ENCODE measurements at regions not wholly inside any gene's neighbourhood (a gene's known extent, or its start where the extent isn't known, plus 50 kb on each side); places are given as distances from the start of the nearest gene placed in this dataset.

GRCh38 chr12:91576432-91576831 lies 393.8 kb upstream of the DCN start:
- Histone ChIP-seq H3K27ac (no peak overlapping the region), H3K4me3 (no peak overlapping the region)
- no peak for TF ChIP-seq CTCF (IDR thresholded peaks at IDR 0.05)
- no peak for DNase-seq (ENCODE audit: low spot score)

GRCh38 chr12:91575630-91576029 lies 393.0 kb upstream of the DCN start:
- no peak for TF ChIP-seq CTCF (IDR thresholded peaks at IDR 0.05)
- Histone ChIP-seq H3K27ac (no peak overlapping the region), H3K4me3 (no peak overlapping the region)
- no peak for DNase-seq (ENCODE audit: low spot score)

- H3K27ac ChIP-seq: no peak overlapping the region
- H3K4me3 ChIP-seq: no peak overlapping the region
- no peak for DNase-seq (ENCODE audit: low spot score)
- TF ChIP-seq CTCF (IDR thresholded peaks at IDR 0.05): no peak
Measured at GRCh38 chr12:91574975-91575374, 392.4 kb upstream of the DCN start.

GRCh38 chr12:91574391-91574790 lies 391.8 kb upstream of the DCN start:
- H3K4me3 ChIP-seq: no peak overlapping the region
- TF ChIP-seq CTCF (IDR thresholded peaks at IDR 0.05): no peak
- H3K27ac ChIP-seq: no peak overlapping the region
- no peak for DNase-seq (ENCODE audit: low spot score)

GRCh38 chr12:91572869-91573268 lies 390.3 kb upstream of the DCN start:
- TF ChIP-seq CTCF (IDR thresholded peaks at IDR 0.05): no peak
- Histone ChIP-seq H3K27ac (no peak overlapping the region), H3K4me3 (no peak overlapping the region)
- no peak for DNase-seq (ENCODE audit: low spot score)

GRCh38 chr12:91567100-91567485 lies 384.5 kb upstream of the DCN start:
- H3K4me3 ChIP-seq: no peak overlapping the region
- no peak for DNase-seq (ENCODE audit: low spot score)
- TF ChIP-seq CTCF (IDR thresholded peaks at IDR 0.05): no peak
- H3K27ac ChIP-seq: no peak overlapping the region

- no peak overlapping the region for H3K4me3 ChIP-seq
- H3K27ac ChIP-seq: no peak overlapping the region
- no peak for DNase-seq (ENCODE audit: low spot score)
- no peak for TF ChIP-seq CTCF (IDR thresholded peaks at IDR 0.05)
Measured at GRCh38 chr12:91566328-91567099, 383.9 kb upstream of the DCN start.
